Endothelial cell of umbilical vein (primary cell): ENCODE measurements at regions not wholly inside any gene's neighbourhood (a gene's known extent, or its start where the extent isn't known, plus 50 kb on each side); places are given as distances from the start of the nearest gene placed in this dataset.

Source experiments
- CTCF ChIP-seq, 2 donors: IDR thresholded peaks; 1 replicate in 1 of 2; 2 replicates in 1 of 2; pipeline ENCODE4 v1.5.1; 2011; ENCODE audit warnings: low read length in 2 of 2, mild to moderate bottlenecking in 2 of 2, moderate library complexity in 2 of 2, control low read depth in 1 of 2, inconsistent platforms in 1 of 2, low read depth in 1 of 2; ENCODE audit not compliant: insufficient read depth in 1 of 2; ENCODE audit errors: extremely low read depth in 1 of 2
- FOS ChIP-seq: IDR thresholded peaks from 2 replicates; pipeline ENCODE4 v1.6.1; 2011; ENCODE audit warnings: mild to moderate bottlenecking, low read length, moderate library complexity, borderline replicate concordance; ENCODE audit not compliant: insufficient read depth
- TF ChIP-seq, protein P1 (sequence below): IDR thresholded peaks from 2 replicates; pipeline ENCODE4 v1.6.1; 2011; ENCODE audit not compliant: insufficient read depth, insufficient read length

DNA sequence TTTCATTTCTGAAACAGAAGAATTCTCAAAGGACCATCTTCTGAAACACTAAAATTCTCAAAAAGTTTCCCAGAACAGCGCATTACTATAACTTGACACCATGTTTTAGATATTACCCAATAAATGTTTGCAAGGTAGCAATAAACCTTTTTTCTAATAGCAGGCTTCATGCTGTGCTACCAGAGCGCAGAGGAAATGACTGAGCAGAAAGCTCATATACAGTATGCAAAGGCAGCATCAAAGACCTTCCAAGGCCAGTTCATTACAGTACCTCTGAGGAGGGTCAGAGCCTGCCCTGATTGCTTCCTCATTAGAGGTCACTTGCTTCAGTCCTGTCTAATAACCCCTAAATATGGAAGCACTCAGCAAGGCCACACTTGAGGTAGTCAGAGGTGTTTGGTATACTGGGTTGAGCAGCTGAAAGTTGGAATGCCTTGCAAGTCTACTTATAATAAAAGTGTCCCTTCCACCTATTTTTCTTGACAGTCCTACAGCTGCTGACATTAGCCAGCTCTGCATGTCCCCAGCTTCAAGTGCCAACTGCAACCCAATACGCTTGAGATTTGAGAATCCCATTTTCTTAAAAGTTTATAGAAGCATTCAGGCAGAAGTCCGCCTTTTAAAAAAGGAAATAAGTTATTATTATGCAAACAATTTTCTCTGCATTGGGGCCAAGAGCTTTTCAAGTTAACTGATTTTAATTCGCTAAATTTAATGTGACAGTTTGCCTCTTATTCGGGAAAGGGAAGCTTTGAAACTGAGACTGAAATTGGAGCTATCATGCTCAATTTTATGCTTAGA, 207.2 kb downstream of the ZC3H11B start:
- TF ChIP-seq CTCF (IDR thresholded peaks at IDR 0.05; ENCODE audit: extremely low read depth in 1 of 2, insufficient read depth in 1 of 2, low read depth in 1 of 2, low read length in 2 of 2) (no peak), FOS (no peak)
- TF ChIP-seq, protein P1, sequence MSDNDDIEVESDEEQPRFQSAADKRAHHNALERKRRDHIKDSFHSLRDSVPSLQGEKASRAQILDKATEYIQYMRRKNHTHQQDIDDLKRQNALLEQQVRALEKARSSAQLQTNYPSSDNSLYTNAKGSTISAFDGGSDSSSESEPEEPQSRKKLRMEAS = no peak
